Natural killer cell (primary cell): ENCODE measurements at regions not wholly inside any gene's neighbourhood (a gene's known extent, or its start where the extent isn't known, plus 50 kb on each side); places are given as distances from the start of the nearest gene placed in this dataset.

Experiments used
- ATAC-seq, 3 donors: fragments of 150-1000 bp in 2 of 3; fragments of 200-7000 bp in 1 of 3; cut with Tn5 transposase; 1 replicate in 1 of 3; 2 replicates in 2 of 3; pipeline ENCODE4 v1.10.0; 2021; ENCODE audit warnings: mild to moderate bottlenecking in 2 of 3, moderate library complexity in 2 of 3
- DNase-seq, 2 donors: peaks; one replicate each; pipeline versions ENCODE4 v3.0.0 to v3.0.0-alpha.2; 2013 to 2021; ENCODE audit warnings: mixed read lengths in 1 of 2
- H3K27ac ChIP-seq: one replicate; pipeline ENCODE4 v1.5.1; 2013; ENCODE audit warnings: mild to moderate bottlenecking, low read length
- H3K27me3 ChIP-seq: one replicate; pipeline ENCODE4 v1.6.1; 2013; ENCODE audit warnings: low read length; ENCODE audit not compliant: control insufficient read depth, insufficient read depth
- H3K36me3 ChIP-seq: one replicate; pipeline ENCODE4 v1.6.1; 2013; ENCODE audit warnings: low read length; ENCODE audit not compliant: control insufficient read depth, insufficient read depth
- H3K4me1 ChIP-seq: one replicate; pipeline ENCODE4 v1.6.1; 2013; ENCODE audit warnings: low read length; ENCODE audit not compliant: control insufficient read depth, insufficient read depth
- H3K4me3 ChIP-seq: one replicate; pipeline ENCODE4 v1.5.1; 2013; ENCODE audit warnings: low read length
- H3K9me3 ChIP-seq: one replicate; pipeline ENCODE4 v1.6.1; 2013; ENCODE audit warnings: low read length; ENCODE audit not compliant: control insufficient read depth, insufficient read depth
- H3K27ac Mint-ChIP-seq, 2 donors: one replicate each; pipeline ENCODE4 v1.8.0; 2022; ENCODE audit warnings: mild to moderate bottlenecking in 2 of 2, mixed read lengths in 2 of 2, moderate library complexity in 1 of 2
- H3K27me3 Mint-ChIP-seq, 2 donors: one replicate each; pipeline ENCODE4 v1.8.0; 2022; ENCODE audit warnings: low read depth in 2 of 2, mixed read lengths in 2 of 2
- H3K36me3 Mint-ChIP-seq: one replicate; pipeline ENCODE4 v1.8.0; 2022; ENCODE audit warnings: mixed read lengths
- H3K4me1 Mint-ChIP-seq, 2 donors: one replicate each; pipeline ENCODE4 v1.8.0; 2022; ENCODE audit warnings: mixed read lengths in 2 of 2
- H3K4me3 Mint-ChIP-seq: one replicate; pipeline ENCODE4 v1.8.0; 2022; ENCODE audit warnings: mild to moderate bottlenecking, moderate library complexity, mixed read lengths
- H3K9me3 Mint-ChIP-seq, 2 donors: one replicate each; pipeline ENCODE4 v1.8.0; 2022; ENCODE audit warnings: mixed read lengths in 2 of 2
- WGBS: methylation state at CpG from one replicate; pipeline ENCODE4 v1.1.7; 2013; ENCODE audit warnings: missing lambda C conversion rate; ENCODE audit not compliant: insufficient coverage; 5-methylcytosine and 5-hydroxymethylcytosine counted together
- intact Hi-C: fragments of 100-400 bp; cut with micrococcal nuclease; formaldehyde crosslinking; loops from one replicate; pipeline ENCODE4 v1.14.2; 2022
- TF ChIP-seq, protein P1 (sequence below): fragments of 200-600 bp; IDR thresholded peaks from one replicate; pipeline ENCODE4 v1.8.0; 2022; ENCODE audit warnings: antibody characterized with exemption

GRCh38 chr3:18011387-18011786, 269.0 kb upstream of the TBC1D5 start:
- Mint-ChIP-seq H3K4me3 (no peak overlapping the region), H3K9me3 (no peaks in the 10 kb centered on the region), H3K27me3 (no peaks in the 10 kb centered on the region), H3K4me1 (peaks cover 0 to 6% of the 10 kb centered on the region in 2 donors), H3K36me3 (no peaks in the 10 kb centered on the region), H3K27ac (no peak overlapping the region)
- TF ChIP-seq, protein P1, sequence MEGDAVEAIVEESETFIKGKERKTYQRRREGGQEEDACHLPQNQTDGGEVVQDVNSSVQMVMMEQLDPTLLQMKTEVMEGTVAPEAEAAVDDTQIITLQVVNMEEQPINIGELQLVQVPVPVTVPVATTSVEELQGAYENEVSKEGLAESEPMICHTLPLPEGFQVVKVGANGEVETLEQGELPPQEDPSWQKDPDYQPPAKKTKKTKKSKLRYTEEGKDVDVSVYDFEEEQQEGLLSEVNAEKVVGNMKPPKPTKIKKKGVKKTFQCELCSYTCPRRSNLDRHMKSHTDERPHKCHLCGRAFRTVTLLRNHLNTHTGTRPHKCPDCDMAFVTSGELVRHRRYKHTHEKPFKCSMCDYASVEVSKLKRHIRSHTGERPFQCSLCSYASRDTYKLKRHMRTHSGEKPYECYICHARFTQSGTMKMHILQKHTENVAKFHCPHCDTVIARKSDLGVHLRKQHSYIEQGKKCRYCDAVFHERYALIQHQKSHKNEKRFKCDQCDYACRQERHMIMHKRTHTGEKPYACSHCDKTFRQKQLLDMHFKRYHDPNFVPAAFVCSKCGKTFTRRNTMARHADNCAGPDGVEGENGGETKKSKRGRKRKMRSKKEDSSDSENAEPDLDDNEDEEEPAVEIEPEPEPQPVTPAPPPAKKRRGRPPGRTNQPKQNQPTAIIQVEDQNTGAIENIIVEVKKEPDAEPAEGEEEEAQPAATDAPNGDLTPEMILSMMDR: no peak
- no peaks in the 10 kb centered on the region for H3K4me1 ChIP-seq
- no peak overlapping the region for H3K4me3 ChIP-seq
- H3K27me3 ChIP-seq: no peaks in the 10 kb centered on the region
- no peak overlapping the region for H3K27ac ChIP-seq
- WGBS: 93% methylated on average over 3 of the region's 3 CpGs
- no peaks in the 10 kb centered on the region for H3K36me3 ChIP-seq
- no peak for ATAC-seq
- intact Hi-C loops: no loop called here
- no peaks in the 10 kb centered on the region for H3K9me3 ChIP-seq
- DNase-seq: no peak

- Mint-ChIP-seq H3K27ac (no peak overlapping the region), H3K9me3 (no peaks in the 10 kb centered on the region), H3K4me1 (peaks cover 0 to 6% of the 10 kb centered on the region in 2 donors), H3K4me3 (no peak overlapping the region), H3K27me3 (no peaks in the 10 kb centered on the region), H3K36me3 (no peaks in the 10 kb centered on the region)
- TF ChIP-seq, protein P1: no peak
- Histone ChIP-seq H3K4me3 (no peak overlapping the region), H3K27me3 (no peaks in the 10 kb centered on the region), H3K4me1 (no peaks in the 10 kb centered on the region), H3K9me3 (no peaks in the 10 kb centered on the region), H3K36me3 (no peaks in the 10 kb centered on the region), H3K27ac (no peak overlapping the region)
- no peak for DNase-seq
- no peak for ATAC-seq
- 71% methylated on average over 4 of the region's 4 CpGs for WGBS
- intact Hi-C loops: no loop called here
Measured at GRCh38 chr3:18010001-18010400, 267.6 kb upstream of the TBC1D5 start.

- WGBS: 74% methylated on average over 5 of the region's 5 CpGs
- intact Hi-C loops: no loop called here
- no peaks in the 10 kb centered on the region for H3K9me3 ChIP-seq
- H3K4me1 ChIP-seq: no peaks in the 10 kb centered on the region
- TF ChIP-seq, protein P1: no peak
- Mint-ChIP-seq H3K36me3 (no peaks in the 10 kb centered on the region), H3K9me3 (no peaks in the 10 kb centered on the region), H3K4me3 (no peak overlapping the region), H3K27me3 (no peaks in the 10 kb centered on the region), H3K4me1 (peaks cover 0 to 6% of the 10 kb centered on the region in 2 donors), H3K27ac (no peak overlapping the region)
- no peak overlapping the region for H3K27ac ChIP-seq
- DNase-seq (no peak), ATAC-seq (no peak)
- H3K27me3 ChIP-seq: no peaks in the 10 kb centered on the region
- no peak overlapping the region for H3K4me3 ChIP-seq
- H3K36me3 ChIP-seq: no peaks in the 10 kb centered on the region
Measured at GRCh38 chr3:18008706-18009368, 266.4 kb upstream of the TBC1D5 start.

GRCh38 chr3:18007980-18008379, 265.5 kb upstream of the TBC1D5 start:
- 100% methylated on average over 1 of the region's 1 CpG for WGBS
- Histone ChIP-seq H3K27me3 (no peaks in the 10 kb centered on the region), H3K4me1 (no peaks in the 10 kb centered on the region), H3K36me3 (no peaks in the 10 kb centered on the region), H3K4me3 (no peak overlapping the region), H3K27ac (no peak overlapping the region), H3K9me3 (no peaks in the 10 kb centered on the region)
- Mint-ChIP-seq H3K4me3 (no peak overlapping the region), H3K27me3 (no peaks in the 10 kb centered on the region), H3K4me1 (peaks cover 0 to 5% of the 10 kb centered on the region in 2 donors), H3K36me3 (no peaks in the 10 kb centered on the region), H3K27ac (no peak overlapping the region), H3K9me3 (no peaks in the 10 kb centered on the region)
- intact Hi-C loops: no loop called here
- ATAC-seq: no peak
- DNase-seq: no peak
- TF ChIP-seq, protein P1: no peak
